NCI-H2029 (cell line): ENCODE measurements at regions not wholly inside any gene's neighbourhood (a gene's known extent, or its start where the extent isn't known, plus 50 kb on each side); places are given as distances from the start of the nearest gene placed in this dataset.
"Not testable (repeated sequence)": the region's sequence is repeated elsewhere in the genome, so short reads cannot be mapped to it uniquely, and the experiment has no call there.

Experiments
- DNase-seq: peaks from one replicate; lab custom pipeline; 2025; lab: John Stamatoyannopoulos, UW

DNA sequence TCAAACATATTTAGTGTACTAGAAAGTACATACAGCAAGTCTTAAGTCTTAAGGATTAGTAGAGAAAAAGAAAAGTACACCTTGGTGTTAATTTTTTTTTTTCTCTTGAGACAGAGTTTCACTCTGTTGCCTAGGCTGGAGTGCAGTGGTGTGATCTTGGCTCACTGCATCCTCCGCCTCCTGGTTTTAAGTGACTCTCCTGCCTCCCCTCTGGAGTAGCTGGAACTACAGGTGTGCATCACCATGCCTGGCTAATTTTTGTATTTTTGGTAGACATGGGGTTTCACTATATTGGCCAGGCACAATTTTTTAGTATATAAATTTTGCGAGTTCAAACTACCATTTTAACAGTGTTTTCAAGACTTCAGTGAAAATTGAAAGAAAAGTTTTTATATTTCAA, 1941.1 kb upstream of the CDH6 start:
- no peak for DNase-seq

DNA sequence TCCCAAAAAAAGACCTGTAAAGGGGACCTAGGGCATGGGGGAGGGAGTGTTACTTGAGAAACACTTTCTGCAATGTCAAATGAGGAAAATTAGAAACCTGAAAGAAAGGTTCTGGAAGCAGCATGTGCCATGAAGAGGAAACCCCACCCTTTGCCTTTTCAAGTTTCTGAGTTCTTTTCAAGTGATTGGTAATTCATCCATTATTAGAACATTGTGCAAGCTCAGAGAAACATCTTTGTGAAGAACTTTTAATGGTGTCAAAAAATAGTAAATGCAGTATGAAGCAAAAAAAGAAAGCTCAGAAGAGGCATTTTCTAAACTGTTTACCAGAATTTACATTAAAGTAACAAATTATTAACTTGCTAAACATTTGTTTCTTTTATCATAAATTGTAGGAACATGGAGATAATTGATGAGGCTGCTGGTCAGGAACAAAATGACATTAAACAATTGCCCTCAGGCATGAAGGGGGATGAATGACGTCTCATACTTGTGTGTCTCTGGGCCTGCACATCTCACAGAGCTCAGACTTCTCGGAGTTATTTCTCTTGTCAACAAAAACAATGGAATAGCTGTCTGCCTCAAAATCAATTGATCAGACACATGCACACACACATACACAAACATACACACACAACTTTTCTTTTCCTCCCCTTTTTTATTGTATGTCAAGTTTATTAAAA, 1946.0 kb upstream of the CDH6 start:
- DNase-seq: no peak

DNA sequence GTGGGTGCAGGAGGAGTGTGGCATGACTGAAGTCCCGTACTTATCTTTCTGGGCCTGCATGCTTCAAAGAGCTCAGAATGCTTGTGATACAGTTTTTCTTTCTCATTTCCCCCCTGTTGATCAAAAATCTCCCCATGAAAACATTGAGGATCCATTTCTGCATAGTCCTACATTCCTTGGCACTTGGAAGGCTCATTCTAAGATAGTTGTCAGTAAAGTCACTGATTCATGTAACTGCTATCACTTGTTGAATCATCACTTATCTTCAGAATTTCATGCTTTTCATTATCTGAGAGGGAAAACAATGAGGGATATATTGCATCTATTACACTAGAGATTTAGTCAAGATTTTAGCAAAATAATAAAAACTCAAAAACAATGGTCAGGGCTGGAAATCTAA, 1953.1 kb upstream of the CDH6 start:
- DNase-seq: no peak

DNA sequence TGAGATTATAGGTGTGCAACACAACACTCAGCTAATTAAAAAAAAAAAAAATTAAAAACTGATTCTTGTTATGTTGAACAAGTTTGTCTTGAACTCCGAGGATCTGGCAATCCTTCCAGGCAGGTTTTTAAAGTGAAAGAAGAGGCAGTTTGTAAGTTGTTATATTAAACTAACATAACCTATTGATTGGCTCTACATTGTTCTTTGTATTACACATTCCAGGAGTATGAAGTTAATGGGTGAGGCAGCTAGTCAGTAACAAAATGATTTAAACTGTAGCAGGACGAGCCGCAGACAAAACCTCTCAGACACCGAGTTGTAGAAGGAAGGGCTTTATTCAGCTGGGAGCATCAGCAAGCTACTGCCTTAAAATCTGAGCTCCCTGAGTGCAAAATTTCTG, 1953.9 kb upstream of the CDH6 start:
- no peak for DNase-seq

DNA sequence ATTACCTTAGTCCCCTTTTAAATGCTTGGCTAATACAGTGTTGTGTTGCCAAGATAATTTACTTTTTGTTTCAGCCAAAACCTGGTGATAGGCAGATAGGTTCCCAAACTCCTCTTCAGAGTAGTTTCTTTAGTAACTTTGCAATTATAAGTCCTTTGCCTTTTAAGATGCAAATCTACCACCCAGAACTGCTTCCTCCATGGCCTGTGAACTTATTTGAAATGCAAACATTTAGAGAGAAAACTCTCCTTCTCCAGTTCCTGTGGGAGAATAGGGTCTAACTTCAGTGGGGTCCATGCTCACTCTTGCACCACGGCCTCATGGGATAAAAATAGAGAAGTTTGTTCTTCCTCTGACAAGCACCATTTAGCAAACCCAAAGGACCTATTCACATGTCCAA, 1955.4 kb upstream of the CDH6 start:
- DNase-seq: no peak

DNA sequence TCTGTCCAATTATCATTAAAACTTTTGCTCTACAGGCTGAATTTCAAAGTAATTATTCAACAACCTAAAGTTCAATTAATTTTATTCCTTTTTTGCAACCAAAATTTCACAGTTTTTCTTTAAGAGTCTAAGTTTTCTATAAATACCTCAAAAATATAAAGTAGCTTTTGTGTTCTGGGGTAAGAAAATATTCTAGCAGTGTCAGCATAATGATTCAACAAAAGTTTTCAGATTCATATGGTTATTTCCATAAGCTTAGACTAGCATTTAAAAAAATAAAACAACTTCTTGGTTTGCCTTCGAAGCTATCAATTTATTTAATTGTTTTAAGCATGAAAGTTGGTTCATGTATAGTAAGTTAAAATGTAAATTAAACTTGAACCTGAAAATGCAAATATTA, 1962.3 kb upstream of the CDH6 start:
- no peak for DNase-seq

DNA sequence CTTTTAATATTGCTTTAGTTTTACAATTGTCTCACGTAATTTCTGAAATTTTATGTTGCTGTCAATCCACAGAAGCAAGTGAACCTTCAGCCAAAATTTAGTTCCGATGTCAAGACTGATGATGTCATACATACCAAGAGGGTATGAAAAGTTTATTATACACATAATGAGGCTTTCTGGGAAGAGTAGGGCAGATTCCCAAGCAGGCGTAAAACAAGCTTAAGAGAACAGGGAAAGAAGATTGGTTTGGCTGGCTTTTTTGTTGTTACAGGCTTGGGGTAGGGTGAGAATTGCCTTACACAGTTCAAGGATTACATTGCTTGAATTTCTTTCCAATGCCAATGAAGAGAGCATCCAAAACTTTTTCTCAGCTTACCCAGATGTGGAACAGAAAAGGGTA, 1962.9 kb upstream of the CDH6 start:
- no peak for DNase-seq

DNA sequence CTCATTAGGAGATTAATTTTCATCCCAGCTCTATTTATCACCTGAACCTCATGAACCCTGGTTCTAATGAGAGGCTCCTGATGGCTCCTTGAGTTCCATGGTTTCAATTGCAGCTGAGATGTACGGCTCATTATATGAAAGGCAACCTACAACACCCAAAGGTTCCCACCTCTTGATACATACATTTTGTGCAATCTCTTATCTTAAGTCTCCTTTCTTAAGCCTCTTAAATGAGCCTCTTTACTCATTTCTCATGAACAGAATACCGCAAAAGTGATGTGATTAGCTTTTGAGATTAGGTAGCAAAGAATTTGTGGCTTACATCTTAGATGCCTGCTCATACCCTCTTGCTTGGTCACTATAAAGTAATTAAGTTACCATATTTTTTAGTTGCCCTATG, 1964.0 kb upstream of the CDH6 start:
- DNase-seq: no peak

DNA sequence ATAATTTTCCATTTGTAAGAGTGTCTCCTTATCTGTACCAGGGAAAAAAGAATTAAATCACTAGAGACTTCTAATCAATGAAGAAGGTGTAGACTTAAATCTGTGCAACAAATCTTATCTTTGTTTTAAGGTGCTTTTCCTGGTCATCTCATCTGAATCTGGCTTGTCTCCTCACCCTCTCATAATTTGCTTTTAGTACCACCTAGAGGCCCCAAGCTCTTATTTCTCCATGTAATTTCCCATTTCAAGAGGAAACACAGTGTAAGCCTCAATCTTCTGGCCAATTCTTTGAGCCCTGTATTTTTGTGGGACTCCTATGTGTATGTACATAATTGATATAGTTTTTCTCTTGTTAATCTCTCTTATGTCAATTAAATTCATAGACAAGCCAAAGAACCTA, 1975.3 kb upstream of the CDH6 start:
- DNase-seq: no peak

DNA sequence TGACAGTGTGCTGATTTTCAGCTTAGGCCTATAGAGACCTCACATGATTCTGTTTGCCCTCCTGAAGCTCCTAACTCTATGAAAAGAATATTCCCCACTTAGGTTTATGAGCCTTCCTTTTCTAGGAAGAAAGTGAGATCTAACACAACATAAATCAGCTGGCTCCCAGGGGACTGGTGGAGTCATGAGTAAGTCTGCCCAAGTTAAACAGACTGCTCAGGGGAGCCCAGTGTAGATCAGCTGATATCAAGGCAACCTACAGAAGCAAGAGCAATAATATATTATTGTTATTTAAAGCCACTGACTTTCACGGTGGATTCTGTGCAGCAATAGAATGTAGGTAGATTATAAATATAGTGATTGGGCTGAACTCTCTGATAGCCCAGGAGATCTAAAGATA, 1978.6 kb upstream of the CDH6 start:
- DNase-seq: no peak

DNA sequence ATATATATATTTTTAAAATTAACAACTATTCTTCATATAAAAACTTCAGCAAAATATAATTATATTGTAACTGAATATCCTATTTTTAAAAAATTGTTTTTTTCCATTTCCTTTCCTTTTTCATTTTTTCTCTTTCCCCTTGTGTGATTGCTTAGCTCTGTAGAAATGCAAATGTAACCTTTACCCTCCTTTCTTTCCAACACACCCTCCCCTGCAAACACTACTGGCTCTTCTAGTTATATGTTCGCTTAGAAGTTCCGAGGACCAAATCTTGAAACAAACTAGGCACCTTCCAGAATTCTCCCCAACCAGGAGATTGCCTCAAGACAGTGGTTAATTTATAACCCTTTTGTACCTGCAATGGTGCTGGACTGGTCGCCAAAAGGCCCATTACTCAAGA, 1980.0 kb upstream of the CDH6 start:
- DNase-seq: no peak

DNA sequence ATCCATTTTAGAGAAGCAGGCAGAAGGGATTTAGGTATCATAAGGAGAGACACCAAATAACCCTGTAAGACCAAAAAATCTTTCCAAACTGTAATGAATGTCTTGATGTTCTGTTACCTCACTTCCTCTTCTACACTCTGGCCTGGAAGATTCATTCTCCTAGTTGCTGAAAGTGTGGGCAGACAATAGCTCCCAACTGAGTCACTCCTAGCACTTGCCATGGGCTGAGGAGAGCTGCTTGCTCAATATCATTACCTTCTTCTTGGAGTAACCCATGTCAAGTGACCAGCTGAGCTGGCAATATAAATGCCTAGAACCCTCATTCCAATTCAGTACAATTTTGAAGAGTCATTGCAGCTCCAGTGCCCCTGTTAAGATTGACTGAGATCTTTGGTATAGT, 1985.5 kb upstream of the CDH6 start:
- no peak for DNase-seq

DNA sequence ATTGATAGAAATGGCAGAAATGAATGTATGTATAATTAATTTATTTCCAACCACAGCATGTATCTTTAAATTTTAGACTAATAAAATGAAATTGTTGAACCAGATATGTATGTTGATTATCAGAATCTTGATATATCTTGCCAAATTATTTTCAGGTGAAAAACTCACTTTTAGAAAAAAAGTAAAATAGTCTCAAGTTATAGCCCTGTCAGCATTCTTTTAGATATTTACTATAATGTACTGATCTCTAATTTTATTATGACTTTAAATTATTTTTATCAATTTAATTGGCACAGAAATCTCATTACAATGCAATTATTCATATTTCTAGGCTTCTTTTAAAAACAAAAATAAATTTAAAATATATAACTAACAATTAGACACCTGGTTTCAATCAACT, 1990.4 kb upstream of the CDH6 start:
- DNase-seq: no peak

DNA sequence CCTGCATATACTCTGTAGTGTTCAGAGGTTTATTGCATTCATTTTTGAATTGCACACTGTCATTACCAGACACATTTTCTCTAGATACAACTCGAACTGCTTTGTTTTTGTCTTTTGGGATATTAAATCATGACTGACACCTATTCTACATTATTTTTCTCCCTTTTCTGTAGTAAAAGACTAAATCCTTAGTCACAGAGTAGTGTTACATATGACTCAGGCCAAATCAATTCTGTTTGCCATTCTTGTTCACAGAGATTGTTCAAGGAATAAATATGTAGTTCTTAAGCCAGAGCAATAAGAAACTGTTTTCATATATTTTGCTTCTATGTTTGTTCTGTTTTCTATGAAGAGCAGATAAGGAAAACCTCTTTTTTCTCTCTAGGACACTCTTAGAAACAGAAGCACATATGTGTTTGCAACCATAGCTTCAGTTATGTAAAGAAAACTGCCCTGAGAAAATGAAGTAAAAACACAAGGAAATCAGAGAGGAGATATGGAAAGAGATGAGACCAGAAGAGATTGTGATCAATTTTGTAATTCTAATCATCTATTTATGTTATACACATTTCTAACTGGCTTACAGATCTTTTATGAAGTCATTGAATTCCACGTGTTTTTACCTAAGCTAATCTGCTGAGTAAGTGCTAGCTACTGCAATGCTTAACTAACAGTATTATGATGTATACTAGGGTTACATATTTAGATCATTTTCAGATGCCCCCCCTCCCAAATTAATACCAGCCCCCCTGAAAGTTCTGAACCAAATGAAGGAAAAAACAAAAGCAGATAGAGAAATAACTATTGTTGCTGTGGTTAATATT, 1995.6 kb upstream of the CDH6 start:
- no peak for DNase-seq

DNA sequence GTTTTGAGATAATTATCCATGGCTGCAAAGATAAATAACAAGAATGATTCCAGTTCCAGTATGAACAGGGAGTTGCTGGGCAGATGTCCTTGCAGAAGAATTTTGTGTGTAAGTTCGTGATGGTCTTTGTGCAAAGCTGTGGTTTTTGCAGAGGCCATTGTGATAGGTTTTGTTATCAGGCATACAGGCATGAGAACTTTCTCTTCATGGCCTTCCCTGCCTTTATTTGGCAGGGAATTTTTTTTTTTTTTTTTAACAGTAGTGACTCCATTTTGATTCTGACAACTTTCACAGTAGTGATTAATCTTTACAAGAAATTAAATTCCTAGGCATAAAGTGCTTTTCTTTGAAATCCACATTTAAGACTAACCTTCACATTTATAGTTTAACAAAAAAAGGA, 1999.5 kb upstream of the CDH6 start:
- DNase-seq: no peak

DNA sequence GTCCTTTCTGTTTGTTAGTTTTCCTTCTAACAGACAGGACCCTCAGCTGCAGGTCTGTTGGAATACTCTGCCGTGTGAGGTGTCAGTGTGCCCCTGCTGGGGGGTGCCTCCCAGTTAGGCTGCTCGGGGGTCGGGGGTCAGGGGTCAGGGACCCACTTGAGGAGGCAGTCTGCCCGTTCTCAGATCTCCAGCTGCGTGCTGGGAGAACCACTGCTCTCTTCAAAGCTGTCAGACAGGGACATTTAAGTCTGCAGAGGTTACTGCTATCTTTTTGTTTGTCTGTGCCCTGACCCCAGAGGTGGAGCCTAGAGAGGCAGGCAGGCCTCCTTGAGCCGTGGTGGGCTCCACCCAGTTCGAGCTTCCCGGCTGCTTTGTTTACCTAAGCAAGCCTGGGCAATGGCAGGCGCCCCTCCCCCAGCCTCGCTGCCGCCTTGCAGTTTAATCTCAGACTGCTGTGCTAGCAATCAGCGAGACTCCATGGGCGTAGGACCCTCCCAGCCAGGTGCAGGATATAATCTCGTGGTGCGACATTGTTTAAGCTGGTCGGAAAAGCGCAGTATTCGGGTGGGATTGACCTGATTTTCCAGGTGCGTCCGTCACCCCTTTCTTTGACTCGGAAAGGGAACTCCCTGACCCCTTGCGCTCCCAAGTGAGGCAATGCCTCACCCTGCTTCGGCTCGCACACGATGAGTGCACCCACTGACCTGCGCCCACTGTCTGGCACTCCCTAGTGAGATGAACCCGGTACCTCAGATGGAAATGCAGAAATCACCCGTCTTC, 2002.0 kb upstream of the CDH6 start:
- not testable (repeated sequence) for DNase-seq

DNA sequence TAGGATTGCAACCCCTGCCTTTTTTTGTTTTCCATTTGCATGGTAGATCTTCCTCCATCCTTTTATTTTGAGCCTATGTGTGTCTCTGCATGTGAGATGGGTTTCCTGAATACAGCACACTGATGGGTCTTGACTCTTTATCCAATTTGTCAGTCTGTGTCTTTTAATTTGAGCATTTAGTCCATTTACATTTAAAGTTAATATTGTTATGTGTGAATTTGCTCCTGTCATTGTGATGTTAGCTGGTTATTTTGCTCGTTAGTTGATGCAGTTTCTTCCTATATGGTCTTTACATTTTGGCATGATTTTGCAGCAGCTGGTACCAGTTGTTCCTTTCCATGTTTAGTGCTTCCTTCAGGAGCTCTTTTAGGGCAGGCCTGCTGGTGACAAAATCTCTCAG, 2003.1 kb upstream of the CDH6 start:
- DNase-seq: not testable (repeated sequence)

DNA sequence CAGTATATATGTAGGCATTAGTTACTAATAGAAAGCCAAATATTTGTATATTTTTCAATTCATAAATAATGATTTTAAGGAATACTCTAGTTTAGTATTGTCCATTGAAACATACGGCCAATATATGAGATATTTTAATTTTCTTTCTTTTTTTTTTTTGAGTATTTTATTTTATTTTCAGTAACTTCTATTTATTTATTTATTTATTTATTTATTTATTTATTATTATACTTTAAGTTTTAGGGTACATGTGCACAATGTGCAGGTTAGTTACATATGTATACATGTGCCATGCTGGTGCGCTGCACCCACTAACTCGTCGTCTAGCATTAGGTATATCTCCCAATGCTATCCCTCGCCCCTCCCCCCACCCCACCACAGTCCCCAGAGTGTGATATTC, 2007.1 kb upstream of the CDH6 start:
- not testable (repeated sequence) for DNase-seq

DNA sequence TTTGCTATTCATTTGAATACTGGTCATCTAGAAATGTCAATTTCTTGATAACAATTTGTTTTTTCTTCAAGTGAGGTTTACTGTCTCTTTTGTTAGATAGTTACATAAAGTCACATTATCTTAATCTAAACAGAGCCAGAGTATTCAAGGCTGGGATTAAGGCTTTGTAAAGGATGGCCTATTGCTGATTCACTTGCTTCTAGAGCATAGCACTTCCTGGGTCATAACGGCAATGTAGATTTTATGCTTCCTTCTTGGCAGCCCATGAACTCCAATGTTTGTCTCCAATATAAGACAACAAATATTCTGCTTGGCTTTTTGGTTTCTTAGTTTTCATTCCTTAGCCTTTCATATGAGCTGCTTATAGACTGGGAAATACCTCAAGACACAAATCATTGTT, 2007.9 kb upstream of the CDH6 start:
- no peak for DNase-seq

DNA sequence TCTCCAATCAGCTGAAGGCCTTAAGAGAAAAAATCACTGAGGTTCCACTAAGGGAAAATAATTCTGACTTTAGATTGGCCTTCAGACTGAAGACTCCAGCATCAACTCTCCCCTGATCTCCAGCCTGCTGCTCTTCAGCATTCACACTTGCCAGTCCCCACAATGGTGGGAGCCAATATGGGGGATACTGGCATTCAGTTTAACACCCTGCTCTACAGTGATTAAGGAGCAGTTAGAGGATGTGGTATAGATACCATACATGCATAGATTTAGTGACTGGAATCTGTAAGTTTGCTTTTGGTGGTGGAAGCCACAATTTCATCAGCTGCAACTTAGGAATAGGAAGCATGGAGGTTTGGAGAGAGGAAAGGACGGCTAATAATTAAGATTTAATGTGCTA, 2017.7 kb upstream of the CDH6 start:
- DNase-seq: no peak

DNA sequence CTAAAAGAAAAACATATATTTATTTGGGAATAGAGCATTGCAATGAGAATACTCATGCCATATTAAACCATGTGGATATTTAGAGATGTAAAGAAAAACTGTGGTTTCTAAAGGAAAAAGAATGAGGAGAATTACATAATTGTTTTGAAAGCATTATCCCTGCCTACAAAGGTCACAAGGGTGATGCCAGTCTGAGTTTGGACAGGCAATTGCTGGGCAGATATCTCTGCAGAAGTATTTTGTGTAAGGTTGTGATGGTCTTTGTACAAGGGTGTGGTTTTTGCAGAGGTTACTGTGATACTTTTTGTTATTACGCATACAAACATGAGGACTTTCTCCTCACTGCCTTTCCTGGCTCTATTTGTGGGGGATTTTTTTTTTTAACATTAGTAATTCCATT, 2022.9 kb upstream of the CDH6 start:
- DNase-seq: no peak

DNA sequence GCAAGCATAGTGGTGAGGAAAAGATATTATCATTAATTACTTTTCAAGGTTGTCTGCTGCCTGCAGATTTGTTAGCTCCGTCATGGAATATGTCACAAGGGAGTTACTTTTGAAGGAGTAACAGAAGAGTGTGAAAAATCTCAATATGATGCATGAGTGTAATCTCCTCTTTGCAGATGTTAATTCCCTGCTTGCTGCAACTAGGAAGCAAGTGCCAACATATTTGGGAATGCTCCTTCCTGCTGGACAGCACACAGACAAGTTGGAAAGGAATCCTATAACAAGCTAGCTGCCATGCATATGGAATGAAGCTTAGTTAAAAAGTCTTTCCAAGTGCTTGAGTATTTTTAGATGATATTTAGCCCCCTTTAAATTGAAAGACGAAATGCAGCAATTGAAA, 2023.6 kb upstream of the CDH6 start:
- DNase-seq: no peak

DNA sequence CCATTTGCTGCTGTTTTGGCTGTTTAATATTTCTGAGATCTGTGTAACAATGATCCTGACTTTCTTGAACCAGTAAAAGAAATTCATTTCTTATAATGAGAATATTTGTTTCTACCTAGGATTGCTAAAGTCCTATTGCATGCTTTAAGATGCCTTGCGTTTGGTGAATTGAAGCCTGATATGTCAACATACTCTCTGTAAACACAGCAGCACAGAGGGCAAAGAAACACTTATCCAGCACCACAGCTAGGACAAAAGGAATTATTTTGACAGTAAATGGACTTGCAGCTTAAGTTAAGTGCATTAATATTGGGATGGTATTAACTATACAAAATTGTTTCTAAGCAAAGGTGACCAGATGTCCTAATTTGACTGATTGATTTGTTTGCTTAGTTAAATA, 2031.2 kb upstream of the CDH6 start:
- DNase-seq: no peak
